ENCODE measurements at regions not wholly inside any gene's neighbourhood (a gene's known extent, or its start where the extent isn't known, plus 50 kb on each side); places are given as distances from the start of the nearest gene placed in this dataset.
A peak's percentile ranks its signal among the peaks of the same experiment; 100 is the strongest.
"Not testable (repeated sequence)": the region's sequence is repeated elsewhere in the genome, so short reads cannot be mapped to it uniquely, and the experiment has no call there.

DNA sequence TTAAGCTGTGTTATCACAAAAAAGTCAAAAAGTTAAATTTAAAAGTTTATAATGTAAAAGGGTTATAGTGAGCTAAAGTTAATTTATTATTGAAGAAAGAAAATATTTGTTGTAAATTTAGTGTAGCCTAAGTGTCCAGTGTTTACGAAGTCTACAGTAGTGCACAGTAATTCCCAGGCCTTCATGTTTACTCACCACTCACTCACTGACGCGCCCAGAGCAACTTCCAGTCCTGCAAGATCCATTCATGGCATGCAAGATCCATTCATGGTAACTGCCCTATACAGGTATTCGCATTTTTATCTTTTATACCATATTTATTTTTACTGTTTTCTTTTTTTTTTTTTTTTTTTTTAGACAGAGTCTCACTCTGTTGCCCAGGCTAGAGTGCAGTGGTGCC is 69.5 kb downstream of the TPRA1 start:
- no peak for DNase-seq

DNA sequence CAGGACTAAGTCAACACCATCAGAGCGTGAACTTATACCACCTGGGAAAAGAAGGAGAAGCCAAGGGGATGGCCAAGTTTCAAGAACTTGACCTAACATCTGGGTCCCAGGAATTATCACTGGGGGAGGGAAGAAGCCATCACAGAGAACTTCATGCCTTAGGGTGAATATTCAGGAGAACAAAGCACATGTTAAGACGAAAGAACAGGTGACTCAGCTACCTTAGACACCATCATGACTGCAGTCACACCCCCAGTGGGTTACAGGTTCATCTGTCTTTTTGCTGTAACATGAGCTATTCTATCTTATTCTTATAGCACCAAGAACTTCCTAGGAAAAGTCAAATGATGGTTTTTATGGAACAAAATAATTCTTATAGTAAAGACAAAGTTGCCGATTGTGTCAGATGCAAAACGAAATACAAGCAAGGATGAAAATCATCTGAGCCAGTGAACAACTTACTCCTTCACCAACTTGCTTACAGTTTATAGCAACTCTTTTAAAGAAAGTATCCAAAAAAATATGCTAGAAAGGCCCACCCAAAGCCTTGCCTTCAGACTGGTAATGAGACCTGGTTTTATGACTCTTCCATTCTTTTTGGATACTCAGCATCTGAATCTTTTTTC is 72.0 kb downstream of the TPRA1 start:
- DNase-seq: no peak

DNA sequence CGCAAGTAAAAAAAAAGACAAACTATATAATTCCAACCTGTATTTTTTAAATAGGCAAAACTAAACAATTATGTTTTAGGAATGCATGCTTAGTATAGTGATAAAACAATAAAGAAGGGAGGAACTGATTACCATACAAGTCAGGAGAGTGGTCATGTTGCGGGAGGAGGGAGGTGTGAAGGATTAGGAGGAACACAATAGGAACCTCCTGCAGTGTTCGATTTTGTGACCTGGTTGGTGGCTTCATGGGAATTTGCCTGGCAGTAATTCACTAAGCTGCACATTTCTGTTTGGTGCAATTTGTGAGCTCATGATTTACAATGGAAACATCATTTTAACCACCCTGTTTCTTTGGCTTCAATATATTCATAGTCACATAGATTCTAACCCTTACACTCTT is 78.3 kb downstream of the TPRA1 start:
- DNase-seq: no peak

DNA sequence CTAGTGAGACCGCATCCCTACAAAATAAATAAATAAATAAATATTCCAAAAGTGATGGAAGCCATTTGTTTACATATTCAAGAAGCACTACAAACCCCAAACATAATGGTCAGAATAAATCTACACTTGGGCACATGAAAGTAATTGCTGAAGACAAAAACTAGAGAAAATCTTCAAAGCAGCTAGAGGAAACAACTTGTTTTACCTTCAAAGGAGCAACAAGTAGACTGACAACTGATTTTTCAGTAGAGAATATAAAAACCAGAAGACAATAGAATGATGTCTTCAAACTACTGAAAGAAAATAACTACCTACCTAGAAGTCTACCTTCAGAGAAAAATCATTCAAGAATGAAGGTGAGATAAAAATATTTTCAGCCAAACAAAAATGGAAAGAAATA is 89.4 kb downstream of the TPRA1 start:
- DNase-seq: no peak

DNA sequence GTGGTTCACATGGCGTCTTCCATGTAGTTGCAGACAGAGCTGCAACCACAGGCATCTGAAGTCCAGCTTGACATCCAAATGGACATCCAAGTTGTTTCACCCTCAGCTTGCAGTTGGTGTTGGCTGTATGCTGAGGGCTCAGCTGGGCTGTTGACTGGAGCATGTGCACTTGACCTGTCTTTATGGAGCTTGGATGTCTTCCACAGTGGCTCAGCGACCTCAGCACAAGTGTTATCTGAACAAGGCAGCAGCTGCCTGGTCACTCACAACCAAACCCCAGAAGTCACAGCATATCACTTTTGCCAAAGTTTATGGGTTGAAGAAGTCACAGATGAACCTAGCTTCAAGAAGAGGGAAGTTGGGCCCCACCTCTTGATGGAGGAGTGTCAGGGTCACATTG is 92.9 kb downstream of the TPRA1 start:
- no peak for DNase-seq

DNA sequence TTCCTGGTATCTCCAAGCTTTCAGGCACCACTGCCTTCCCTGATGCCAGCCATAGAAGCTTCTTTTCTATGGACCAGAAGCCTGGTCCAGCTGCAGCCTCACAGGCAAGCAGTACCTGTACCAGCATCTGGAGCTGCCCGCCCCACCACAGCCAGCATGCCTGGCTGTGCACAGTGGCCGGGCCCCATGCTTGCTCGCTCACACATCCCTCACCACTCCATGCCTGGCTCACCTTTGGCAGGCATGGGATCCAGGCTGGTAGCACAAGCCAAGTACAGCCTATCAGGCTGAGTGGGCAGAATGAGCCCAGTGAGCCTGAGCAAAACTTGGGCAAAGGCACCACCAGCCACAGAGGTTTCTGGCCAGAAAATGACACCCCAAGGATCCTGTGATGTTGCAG is 93.4 kb downstream of the TPRA1 start:
- no peak for DNase-seq

DNA sequence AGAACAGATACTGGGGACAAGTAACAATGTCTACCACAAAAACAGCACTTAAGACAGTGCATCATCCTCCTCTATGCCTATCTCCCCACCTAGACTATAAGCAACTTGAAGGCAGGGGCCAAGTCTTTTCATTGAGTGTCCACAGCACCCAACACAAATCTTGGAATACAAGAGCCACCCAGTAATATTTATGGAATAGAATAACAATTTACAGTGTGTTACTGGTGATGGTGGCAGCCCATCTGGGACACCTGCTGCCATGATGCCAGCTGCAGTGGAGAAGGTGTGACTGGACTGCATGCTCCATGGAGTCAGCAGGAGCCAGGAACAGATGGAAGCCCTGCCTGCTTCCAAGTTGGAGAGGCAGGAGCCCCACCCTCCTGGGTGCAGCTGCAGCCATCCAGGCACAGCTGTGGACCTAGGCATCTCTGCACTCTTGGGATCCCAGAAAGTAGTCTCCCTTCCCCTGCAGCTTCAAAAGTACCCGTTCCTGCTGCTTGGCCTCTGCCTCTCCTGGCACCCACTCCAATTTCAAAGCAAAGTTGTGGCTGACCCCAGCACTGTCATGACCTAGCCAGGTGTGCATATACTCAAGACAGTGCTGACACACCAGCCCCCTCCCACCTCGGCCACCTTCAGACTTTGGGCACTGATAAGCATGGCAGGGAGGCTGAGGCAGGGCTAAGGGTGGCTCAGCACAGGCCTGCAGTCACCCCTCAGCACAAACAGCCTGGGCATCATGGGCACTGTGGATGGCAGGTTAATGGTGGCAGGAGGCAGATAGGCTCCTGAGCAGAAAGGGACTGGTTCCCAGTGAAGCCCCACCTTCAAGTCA is 94.5 kb downstream of the TPRA1 start:
- DNase-seq: no peak

DNA sequence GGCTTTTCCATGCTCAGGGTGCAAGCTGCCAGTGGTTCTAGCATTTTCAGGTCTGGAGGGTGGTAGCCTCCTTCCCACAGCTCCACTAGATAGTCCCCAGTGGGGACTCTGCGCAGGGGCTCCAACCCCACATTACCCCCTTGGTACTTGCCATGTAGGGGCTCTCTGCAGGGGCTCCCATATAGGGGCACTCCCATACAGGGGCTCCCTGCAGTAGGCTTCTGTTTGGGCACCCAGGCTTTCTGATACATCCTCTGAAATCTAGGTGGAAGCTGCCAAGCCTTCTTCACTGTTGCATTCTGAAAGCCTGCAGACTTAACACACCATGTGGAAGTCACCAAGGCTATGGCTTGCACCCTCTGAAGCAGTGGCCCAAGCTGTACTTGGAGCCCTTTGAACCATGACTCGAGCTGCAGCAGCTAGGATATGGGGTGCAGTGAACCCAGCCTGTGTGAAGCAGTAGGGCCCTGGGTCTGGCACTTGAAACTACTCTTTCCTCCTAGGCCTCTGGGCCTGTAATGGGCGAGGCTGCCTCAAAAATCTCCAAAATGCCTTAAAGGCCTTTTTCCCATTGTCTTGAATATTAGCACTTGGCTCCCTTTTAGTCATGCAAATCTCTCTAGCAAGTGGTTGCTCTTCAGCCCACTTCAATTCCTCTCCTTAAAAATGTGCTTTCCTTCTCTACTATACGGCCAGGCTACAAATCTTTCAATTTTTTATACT is 96.4 kb downstream of the TPRA1 start:
- no peak for DNase-seq

DNA sequence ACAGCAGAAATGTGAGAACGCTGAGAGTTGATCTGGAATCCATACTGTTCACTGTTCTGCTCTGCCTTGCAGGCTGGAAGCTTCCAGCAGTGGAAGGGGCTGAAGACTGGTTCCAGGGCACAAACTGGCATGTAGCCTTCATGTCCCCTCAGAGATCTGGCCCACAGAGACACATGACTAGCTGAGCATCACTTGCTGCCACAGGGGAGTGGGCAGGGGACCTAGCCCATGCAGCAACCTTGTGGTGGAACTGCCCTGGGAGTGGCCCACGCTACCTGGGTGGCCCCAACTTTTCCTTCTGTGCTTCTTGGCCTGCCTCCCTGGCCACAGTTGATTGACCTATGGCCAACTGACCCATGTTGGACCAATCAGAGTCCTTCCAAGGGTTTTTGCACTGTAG is 98.1 kb downstream of the TPRA1 start:
- DNase-seq: no peak

DNA sequence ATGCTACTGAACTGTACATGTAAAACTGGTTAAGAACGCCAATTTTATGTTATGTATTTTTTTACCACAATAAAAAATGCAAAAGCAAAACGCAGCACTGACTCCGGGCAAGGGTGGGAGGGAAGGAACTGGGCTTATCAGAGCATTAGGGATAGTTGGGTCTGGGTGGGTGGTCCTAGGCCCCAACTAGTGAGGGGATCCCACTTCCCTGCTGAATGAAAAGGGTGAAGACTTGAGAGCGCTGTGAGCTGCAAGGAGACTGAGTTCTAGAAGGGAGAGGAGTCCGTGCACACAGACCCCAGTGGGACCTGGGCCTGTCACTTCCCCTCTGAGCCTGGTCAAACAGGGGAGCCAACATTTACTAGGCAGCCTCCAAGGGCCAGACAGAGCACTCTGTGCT is 98.6 kb downstream of the TPRA1 start:
- DNase-seq: no peak

DNA sequence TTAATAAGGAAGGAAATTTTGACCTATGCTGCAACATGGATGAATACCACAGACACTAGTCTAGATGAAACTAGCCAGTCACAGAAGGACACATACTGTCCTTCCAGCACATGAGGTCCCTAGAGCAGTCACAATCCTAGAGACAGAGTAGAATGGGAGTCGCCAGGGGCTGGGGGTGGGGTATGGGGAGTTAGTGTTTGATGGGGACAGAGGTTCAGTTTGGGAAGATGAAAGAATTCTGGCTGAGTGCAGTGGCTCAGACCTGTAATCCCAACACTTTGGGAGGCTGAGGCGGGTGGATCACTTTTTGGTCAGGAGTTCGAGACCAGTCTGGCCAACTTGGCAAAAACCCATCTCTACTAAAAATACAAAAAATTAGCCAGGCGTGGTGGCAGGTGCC is 99.2 kb downstream of the TPRA1 start:
- DNase-seq: no peak

DNA sequence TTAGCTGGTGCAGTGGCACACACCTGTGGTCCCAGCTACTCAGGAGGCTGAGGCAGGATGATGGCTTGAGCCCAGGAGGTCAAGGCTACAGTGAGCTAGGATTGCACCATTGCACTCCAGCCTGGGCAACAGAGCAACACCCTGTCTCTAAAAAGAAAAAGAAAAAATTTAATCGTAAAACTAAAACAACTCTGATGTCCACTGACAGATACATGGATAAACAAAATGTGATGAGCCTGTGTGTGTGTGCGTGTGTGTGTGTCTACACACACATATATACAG is 99.6 kb downstream of the TPRA1 start:
- not testable (repeated sequence) for DNase-seq

DNA sequence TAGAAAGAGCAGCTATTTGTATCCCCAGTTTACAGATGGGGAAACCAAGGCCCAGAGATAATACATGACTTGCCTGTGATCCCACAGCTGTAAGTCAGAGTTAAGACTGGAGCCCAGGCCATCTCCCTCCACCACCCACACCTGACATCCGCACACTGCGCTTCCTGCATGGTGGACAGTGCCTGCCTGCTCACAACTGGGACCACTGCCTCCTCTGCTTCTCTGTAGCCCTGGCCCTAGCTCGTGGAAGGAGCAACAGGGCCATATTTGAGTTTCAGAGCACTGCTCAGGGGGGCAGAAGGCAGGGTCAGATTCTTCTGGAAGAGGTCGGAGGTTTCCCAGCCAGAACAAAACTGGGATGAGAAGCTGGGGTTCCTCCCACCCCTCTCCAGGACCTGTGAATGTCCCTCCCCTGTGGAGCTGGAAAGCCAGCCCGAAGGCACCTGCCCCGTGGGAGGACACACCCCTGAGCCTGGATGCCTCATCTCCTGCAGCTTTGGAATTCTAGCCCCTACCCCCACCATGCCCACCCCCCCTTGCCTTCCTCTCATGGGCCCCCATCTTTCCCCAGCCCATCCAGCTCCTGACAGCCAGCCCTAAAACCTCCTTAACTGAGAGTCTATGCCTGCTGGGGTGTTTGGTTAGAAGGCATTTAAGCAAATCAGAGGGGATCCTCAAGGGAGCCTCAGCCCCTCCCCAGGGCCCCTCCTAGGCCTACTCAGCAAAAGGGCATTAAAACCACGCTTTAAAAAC is 100.1 kb downstream of the TPRA1 start:
- DNase-seq: no peak

DNA sequence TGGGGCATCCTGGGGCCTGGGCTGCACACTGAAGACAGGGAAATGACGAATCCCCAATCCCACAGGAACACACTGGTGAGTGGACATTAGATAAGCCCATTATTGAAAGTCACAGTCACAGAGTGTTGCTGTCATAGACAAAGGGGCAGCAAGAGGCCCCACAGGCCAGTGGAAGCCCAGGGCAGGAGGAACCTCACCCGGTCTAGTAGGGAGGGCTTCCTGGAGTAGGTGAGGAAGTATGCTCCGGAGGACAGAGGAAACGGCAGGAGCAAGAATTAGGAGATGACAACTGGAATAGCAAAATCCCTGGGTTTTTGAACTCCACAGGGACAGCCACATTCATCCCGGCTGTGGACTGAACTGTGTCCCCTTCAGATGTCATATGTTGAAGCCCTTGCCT is 101.2 kb downstream of the TPRA1 start:
- no peak for DNase-seq

DNA sequence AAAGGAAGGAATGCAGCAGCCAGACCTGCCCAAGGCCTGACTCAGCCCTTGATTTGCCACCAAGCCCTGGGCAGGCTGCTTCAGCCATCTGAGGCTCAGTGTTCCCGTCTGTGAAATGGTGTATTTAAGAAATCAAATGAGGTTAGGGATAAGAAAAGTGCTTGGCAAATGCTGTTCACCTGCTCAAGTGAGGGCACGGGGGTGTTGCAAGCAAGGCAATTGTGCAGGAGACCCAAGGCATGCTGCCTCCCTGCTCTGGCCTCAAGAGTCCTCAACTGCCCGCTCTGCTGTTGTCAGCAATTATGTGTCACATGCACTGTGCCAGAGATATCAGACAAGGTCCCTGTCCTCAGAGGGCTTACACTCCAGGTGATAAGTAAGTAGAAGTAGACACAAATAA is 101.8 kb downstream of the TPRA1 start:
- DNase-seq: no peak

DNA sequence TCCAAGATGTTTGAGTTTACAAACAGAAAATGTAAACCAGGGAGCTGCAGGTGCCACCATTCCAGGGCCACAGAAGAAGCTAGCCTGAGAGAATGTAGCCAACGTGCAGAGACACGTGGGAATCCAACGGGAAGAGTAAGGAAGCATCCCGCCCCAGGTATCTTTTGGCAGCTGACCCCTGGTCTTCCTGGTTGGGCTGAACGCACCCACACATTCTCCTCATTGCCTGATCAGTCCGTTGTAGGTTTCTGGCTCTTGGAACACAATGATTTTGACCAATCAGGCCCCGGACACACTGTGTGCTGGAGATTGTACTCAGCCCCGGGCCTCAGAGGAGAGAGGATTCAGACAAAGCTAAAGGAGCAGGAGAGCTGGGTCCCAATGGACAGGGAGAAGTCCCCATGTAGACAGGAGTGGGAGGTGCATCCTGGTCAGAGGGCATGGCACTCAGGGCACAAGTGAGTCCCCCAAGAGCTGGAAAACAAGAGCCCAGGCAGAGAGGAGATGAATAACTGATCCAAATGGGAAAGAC is 102.3 kb downstream of the TPRA1 start:
- no peak for DNase-seq

DNA sequence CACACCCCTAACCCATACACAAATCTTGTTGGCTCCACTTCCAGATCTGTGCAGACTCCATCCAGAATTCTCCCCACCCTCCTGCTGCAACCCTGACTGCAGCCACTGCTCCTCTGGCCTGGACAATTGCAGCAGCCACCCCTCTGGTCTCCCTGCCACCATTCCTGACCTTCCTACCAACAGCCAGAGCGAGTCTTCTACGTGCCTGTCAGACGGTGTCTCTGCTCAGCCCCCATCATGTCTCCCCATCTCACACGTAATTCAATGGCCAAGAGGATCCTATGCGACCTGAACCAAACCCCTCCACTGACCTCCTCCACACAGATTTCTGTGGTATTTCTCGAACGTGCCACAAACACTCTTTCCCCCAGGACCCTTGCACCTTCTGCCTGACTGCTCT is 103.3 kb downstream of the TPRA1 start:
- DNase-seq: no peak

DNA sequence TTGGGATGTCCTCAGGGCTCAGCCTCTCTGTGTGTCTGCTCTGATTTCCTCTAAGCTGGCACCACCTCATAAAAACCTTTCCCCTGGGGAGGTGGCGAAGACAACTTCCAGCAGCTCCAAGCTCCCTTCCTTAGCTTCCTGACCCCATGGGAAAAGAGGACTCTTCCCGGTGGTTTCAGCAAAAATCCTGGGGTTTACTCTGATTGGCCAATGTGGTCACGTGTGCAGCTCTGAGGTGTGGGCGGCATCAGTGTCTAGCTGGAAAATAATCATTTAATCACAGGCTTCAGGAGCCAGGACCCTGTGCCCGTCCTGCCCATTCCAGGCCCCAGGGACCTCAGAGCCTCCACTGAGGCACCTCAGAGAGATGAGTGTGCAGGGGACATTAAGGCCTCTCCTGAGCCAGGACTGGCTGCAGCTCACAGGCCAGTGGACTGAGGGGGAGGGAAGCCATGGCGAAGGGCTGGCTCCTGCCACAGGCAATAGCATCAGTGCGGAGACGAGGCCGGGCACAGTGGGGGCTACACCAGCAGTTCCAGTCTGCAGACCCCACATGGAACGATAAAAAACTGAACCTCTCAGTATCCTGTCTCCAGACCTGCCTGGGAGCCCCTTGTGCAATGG is 104.1 kb downstream of the TPRA1 start:
- no peak for DNase-seq

DNA sequence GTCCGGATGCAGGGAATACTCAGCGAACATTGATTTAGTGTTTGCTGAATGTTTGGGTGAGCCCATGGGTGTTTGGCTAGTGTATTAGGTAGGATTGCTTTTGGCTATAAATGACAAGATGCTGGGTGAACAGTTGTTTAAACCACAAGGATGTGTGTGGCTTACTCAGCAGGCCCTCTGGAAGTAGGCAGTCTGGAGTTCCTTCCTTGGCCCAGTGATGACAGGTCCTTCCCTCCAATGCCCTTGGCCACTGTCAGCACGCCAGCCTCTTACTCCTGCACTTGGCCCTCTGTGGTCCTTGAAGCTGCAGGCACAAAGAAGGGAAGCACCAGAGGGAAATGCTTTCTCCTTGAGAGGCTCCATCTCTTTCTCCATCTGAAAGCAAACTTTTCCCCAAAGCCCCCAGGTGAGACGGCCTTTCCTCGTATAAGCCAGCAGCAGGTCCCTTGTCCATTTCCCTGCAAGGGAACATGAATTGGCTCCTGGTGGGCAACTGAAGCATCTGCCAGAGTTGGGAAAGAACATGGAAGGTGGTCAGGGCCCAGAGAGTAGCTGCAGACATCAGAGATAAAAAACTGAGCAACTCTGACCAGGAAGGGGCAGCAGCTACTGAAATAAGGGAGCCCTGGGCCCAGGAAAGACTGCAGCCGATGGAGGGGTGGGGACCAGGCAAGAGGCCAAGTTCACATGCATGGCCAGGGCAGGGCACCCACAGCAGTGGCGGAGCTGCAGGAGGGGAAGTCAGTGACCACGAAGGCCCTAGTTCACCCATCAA is 105.0 kb downstream of the TPRA1 start:
- no peak for DNase-seq

DNA sequence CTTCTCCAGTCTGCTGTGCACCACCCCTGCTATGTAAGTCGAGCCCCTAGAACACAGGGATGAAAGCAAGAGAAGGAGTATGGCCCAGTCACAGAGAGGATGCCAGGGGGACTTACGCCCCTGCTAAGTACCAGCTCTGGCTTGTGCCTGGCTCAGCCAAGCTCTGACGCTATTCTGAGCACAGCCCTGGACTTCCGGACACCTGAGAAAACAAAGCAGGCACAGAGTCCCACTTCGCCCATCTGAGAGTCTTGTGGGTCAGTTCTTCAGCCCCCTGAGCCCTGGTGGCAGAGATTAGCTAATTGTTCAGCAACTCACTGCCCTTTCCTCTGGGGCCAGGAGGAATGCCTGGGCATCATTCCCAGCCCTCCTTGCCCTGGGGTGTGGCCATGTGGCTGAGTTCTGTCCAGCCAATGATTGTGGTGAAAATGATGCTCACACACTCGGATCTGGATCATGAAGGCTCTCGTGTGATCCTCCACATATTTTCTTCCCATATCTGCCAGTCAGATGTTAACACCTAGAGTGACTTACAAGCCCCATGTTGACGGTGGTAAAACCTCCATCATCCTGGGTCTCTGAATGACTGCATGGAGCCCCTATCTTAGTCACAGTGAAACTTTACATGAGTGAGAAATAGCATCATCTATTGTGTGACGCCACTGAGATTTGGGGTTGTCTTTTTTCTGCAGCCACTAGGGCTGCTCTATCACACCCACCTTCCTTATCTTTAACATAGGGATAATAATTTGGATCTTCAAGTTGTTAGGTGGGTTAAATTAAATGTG is 105.7 kb downstream of the TPRA1 start:
- DNase-seq: no peak

DNA sequence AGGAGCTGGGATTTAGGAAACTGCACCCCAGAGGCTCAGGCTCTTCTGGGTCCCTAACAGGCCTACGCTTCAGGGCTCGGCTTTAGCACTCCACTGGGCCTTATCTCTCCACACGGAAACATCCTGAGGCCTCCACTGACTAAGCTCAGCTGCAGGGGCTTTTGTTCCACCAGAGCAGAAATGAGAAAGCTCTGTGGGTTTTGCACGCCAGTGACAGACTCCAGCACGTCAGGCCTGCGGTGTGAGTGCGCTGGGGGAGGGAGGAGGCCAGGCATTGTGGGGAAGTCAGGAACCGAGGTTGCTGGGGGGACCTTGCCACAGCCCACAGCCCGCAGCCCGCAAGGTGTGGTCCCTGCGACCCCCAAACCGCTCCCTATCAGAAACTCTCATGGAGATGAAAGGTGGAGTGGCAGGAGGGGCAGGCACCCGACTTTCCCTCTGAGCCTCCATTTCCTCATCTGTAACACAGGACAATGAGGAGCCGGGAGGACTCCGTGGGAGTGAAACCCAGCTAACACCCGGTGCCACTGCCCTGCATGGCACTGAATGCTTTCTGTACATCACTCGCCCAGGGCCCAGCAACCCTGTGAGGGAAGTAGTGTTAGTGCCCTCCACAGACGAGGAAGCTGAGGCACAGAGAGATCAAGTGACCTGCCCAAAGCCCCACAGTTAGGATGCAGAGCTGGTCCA is 106.5 kb downstream of the TPRA1 start:
- peak; percentile 87 for DNase-seq
